ENCODE measurements at regions not wholly inside any gene's neighbourhood (a gene's known extent, or its start where the extent isn't known, plus 50 kb on each side); places are given as distances from the start of the nearest gene placed in this dataset.

GRCh38 chr9:19513671-19514275, 105.0 kb downstream of the ACER2 start:
- no peak for TF ChIP-seq JUND (IDR thresholded peaks at IDR 0.05; ENCODE audit: low read depth)
- no peak for DNase-seq (ENCODE audit: low read depth in 1 of 2, low spot score in 1 of 2)
- in situ Hi-C loops (cut with HindIII; ENCODE audit: low pct_unique_long_range_greater_than_20kb, low sequenced_read_pairs): no loop called here

GRCh38 chr9:19512103-19512832, 103.5 kb downstream of the ACER2 start:
- in situ Hi-C loops (cut with HindIII; ENCODE audit: low pct_unique_long_range_greater_than_20kb, low sequenced_read_pairs): no loop called here
- DNase-seq (ENCODE audit: low read depth in 1 of 2, low spot score in 1 of 2): no peak
- no peak for TF ChIP-seq JUND (IDR thresholded peaks at IDR 0.05; ENCODE audit: low read depth)

- no peak for DNase-seq (ENCODE audit: low read depth in 1 of 2, low spot score in 1 of 2)
- in situ Hi-C loops (cut with HindIII; ENCODE audit: low pct_unique_long_range_greater_than_20kb, low sequenced_read_pairs): no loop called here
- no peak for TF ChIP-seq JUND (IDR thresholded peaks at IDR 0.05; ENCODE audit: low read depth)
These were observed 102.9 kb downstream of the ACER2 start for GRCh38 chr9:19511694-19512093.

- in situ Hi-C loops (cut with HindIII; ENCODE audit: low pct_unique_long_range_greater_than_20kb, low sequenced_read_pairs): no loop called here
- no peak for TF ChIP-seq JUND (IDR thresholded peaks at IDR 0.05; ENCODE audit: low read depth)
- no peak for DNase-seq (ENCODE audit: low read depth in 1 of 2, low spot score in 1 of 2)
These were observed 102.1 kb downstream of the ACER2 start for GRCh38 chr9:19510907-19511306.
